H9 (cell line): ENCODE measurements at regions not wholly inside any gene's neighbourhood (a gene's known extent, or its start where the extent isn't known, plus 50 kb on each side); places are given as distances from the start of the nearest gene placed in this dataset.

Experiments used
- DNase-seq: peaks from one replicate; pipeline ENCODE4 v3.0.0-alpha.2; 2017
- H2AFZ ChIP-seq: one replicate; pipeline ENCODE4 v1.6.1; 2013; ENCODE audit warnings: mild to moderate bottlenecking, low read length, control low read depth, moderate library complexity
- H2AK5ac ChIP-seq: 2 replicates; pipeline ENCODE4 v1.6.1; 2013; ENCODE audit warnings: low read length, control low read depth, mixed read lengths; ENCODE audit not compliant: insufficient read length
- H2BK120ac ChIP-seq: one replicate; pipeline ENCODE4 v1.6.1; 2013; ENCODE audit warnings: low read depth, mild to moderate bottlenecking, low read length, control low read depth, inconsistent platforms; ENCODE audit not compliant: poor library complexity, severe bottlenecking
- H2BK12ac ChIP-seq: 2 replicates; pipeline ENCODE4 v1.6.1; 2013; ENCODE audit warnings: low read length, control low read depth, mixed read lengths, low read depth; ENCODE audit not compliant: insufficient read length
- H2BK15ac ChIP-seq: 2 replicates; pipeline ENCODE4 v1.6.1; 2013; ENCODE audit warnings: low read depth, low read length, control low read depth
- H2BK20ac ChIP-seq: one replicate; pipeline ENCODE4 v1.6.1; 2013; ENCODE audit warnings: low read depth, mild to moderate bottlenecking, low read length, control low read depth, inconsistent platforms; ENCODE audit not compliant: poor library complexity, severe bottlenecking
- H2BK5ac ChIP-seq: 2 replicates; pipeline ENCODE4 v1.6.1; 2013; ENCODE audit warnings: low read length, control low read depth, mixed read lengths; ENCODE audit not compliant: insufficient read length
- H3K14ac ChIP-seq: 2 replicates; pipeline ENCODE4 v1.6.1; 2013; ENCODE audit warnings: low read length, control low read depth; ENCODE audit not compliant: insufficient read depth
- H3K18ac ChIP-seq: 2 replicates; pipeline ENCODE4 v1.6.1; 2013; ENCODE audit warnings: low read depth, mild to moderate bottlenecking, mixed read lengths, low read length, control low read depth; ENCODE audit not compliant: insufficient read length
- H3K23ac ChIP-seq: 2 replicates; pipeline ENCODE4 v1.6.1; 2013; ENCODE audit warnings: low read length, control low read depth, mixed read lengths, low read depth; ENCODE audit not compliant: insufficient read length
- H3K23me2 ChIP-seq: 2 replicates; pipeline ENCODE4 v1.6.1; 2013; ENCODE audit warnings: low read depth, mild to moderate bottlenecking, mixed read lengths, low read length, control low read depth; ENCODE audit not compliant: insufficient read length, poor library complexity, severe bottlenecking
- H3K27ac ChIP-seq: 2 replicates; pipeline ENCODE4 v1.5.1; 2013; ENCODE audit warnings: low read length, control low read depth, mixed read lengths, low read depth; ENCODE audit not compliant: insufficient read length
- H3K27me3 ChIP-seq: 2 replicates; pipeline ENCODE4 v1.6.1; 2013; ENCODE audit warnings: low read length, control low read depth, inconsistent platforms; ENCODE audit not compliant: insufficient read depth
- H3K4ac ChIP-seq: 2 replicates; pipeline ENCODE4 v1.6.1; 2013; ENCODE audit warnings: low read depth, mild to moderate bottlenecking, control low read depth, inconsistent platforms, low read length, moderate library complexity
- H3K4me1 ChIP-seq: 2 replicates; pipeline ENCODE4 v1.6.1; 2013; ENCODE audit warnings: low read length, control low read depth, inconsistent platforms; ENCODE audit not compliant: insufficient read depth
- H3K4me2 ChIP-seq: 2 replicates; pipeline ENCODE4 v1.6.1; 2013; ENCODE audit warnings: low read length, control low read depth, mixed read lengths; ENCODE audit not compliant: insufficient read length, insufficient read depth
- H3K56ac ChIP-seq: 2 replicates; pipeline ENCODE4 v1.6.1; 2013; ENCODE audit warnings: low read depth, mild to moderate bottlenecking, mixed read lengths, low read length, control low read depth; ENCODE audit not compliant: insufficient read length
- H3K79me1 ChIP-seq: 2 replicates; pipeline ENCODE4 v1.6.1; 2013; ENCODE audit warnings: low read depth, mild to moderate bottlenecking, moderate library complexity, low read length, control low read depth, inconsistent platforms; ENCODE audit not compliant: insufficient read depth, poor library complexity, severe bottlenecking
- H3K79me2 ChIP-seq: 2 replicates; pipeline ENCODE4 v1.6.1; 2013; ENCODE audit warnings: low read length, control low read depth, inconsistent platforms; ENCODE audit not compliant: insufficient read depth
- H3K9ac ChIP-seq: 2 replicates; pipeline ENCODE4 v1.6.1; 2013; ENCODE audit warnings: low read length, control low read depth, mixed read lengths; ENCODE audit not compliant: insufficient read length; ENCODE audit errors: extremely low read depth
- H3K9me3 ChIP-seq: one replicate; pipeline ENCODE4 v1.6.1; 2013; ENCODE audit warnings: low read depth, low read length, inconsistent platforms; ENCODE audit not compliant: control insufficient read depth
- H3T11ph ChIP-seq: one replicate; pipeline ENCODE4 v1.6.1; 2013; ENCODE audit warnings: mild to moderate bottlenecking, low read length, control low read depth, inconsistent platforms
- H4K20me1 ChIP-seq: one replicate; pipeline ENCODE4 v1.6.1; 2013; ENCODE audit not compliant: control insufficient read depth, insufficient read length, insufficient read depth
- H4K5ac ChIP-seq: 2 replicates; pipeline ENCODE4 v1.6.1; 2013; ENCODE audit warnings: low read depth, mild to moderate bottlenecking, mixed read lengths, low read length, control low read depth; ENCODE audit not compliant: insufficient read length
- H4K8ac ChIP-seq: replicated peaks from 2 replicates; pipeline ENCODE4 v1.6.1; 2013; ENCODE audit warnings: low read length, control low read depth, mixed read lengths, low read depth; ENCODE audit not compliant: insufficient read length
- H4K91ac ChIP-seq: 2 replicates; pipeline ENCODE4 v1.6.1; 2013; ENCODE audit warnings: low read depth, mild to moderate bottlenecking, moderate library complexity, mixed read lengths, low read length, control low read depth; ENCODE audit not compliant: insufficient read length
- H3K27ac Mint-ChIP-seq, 3 experiments: 2 replicates in 2 of 3; 3 replicates in 1 of 3; pipeline ENCODE4 v1.8.0; 2020 to 2021; ENCODE audit warnings: mixed read lengths in 3 of 3, mild to moderate bottlenecking in 1 of 3, moderate library complexity in 1 of 3
- H3K27me3 Mint-ChIP-seq: 2 replicates; pipeline ENCODE4 v1.8.0; 2021; ENCODE audit warnings: low read depth, mild to moderate bottlenecking, moderate library complexity, mixed read lengths
- H3K36me3 Mint-ChIP-seq, 3 experiments: 2 replicates in 2 of 3; 3 replicates in 1 of 3; pipeline ENCODE4 v1.8.0; 2020 to 2021; ENCODE audit warnings: low read depth in 3 of 3, mixed read lengths in 3 of 3; ENCODE audit not compliant: insufficient read depth in 1 of 3
- H3K4me1 Mint-ChIP-seq, 2 experiments: 2 replicates each; pipeline ENCODE4 v1.8.0; 2020; ENCODE audit warnings: mixed read lengths in 2 of 2
- H3K4me3 Mint-ChIP-seq, 2 experiments: 2 replicates in 1 of 2; 3 replicates in 1 of 2; pipeline ENCODE4 v1.8.0; 2020 to 2021; ENCODE audit warnings: mild to moderate bottlenecking in 2 of 2, mixed read lengths in 2 of 2, moderate library complexity in 1 of 2
- H3K9me3 Mint-ChIP-seq, 2 experiments: 2 replicates in 1 of 2; 3 replicates in 1 of 2; pipeline ENCODE4 v1.8.0; 2020; ENCODE audit warnings: mild to moderate bottlenecking in 2 of 2, mixed read lengths in 2 of 2, moderate library complexity in 1 of 2
- CTCF ChIP-seq: fragments of 200-600 bp; sonication (generic); conservative IDR thresholded peaks from 3 replicates; pipeline ENCODE4 v1.8.0; 2021; ENCODE audit warnings: antibody characterized with exemption, mild to moderate bottlenecking
- WGBS: extraction: QIAGEN DNeasy Blood & Tissue Kit; methylation state at CpG from one replicate; pipeline ENCODE4 v1.1.7; 2013; ENCODE audit warnings: missing lambda C conversion rate, low lambda C conversion rate, mixed read lengths; ENCODE audit not compliant: insufficient read length; ENCODE audit errors: extremely low coverage; 5-methylcytosine and 5-hydroxymethylcytosine counted together

- no peaks in the 10 kb centered on the region for H3K79me2 ChIP-seq
- H4K91ac ChIP-seq = no peak overlapping the region
- H3T11ph ChIP-seq = no peak overlapping the region
- no peak overlapping the region for H2BK120ac ChIP-seq
- no peaks in the 10 kb centered on the region for H3K9me3 ChIP-seq
- H3K18ac ChIP-seq = no peak overlapping the region
- H3K27ac ChIP-seq = no peak overlapping the region
- H2BK5ac ChIP-seq = no peak overlapping the region
- no peaks in the 10 kb centered on the region for H3K23me2 ChIP-seq
- no peak overlapping the region for H2BK12ac ChIP-seq
- Mint-ChIP-seq H3K9me3 (no peaks in the 10 kb centered on the region; a peak in 1 of 5 replicates), H3K4me1 (no peaks in the 10 kb centered on the region), H3K27me3 (no peaks in the 10 kb centered on the region), H3K4me3 (no peak overlapping the region), H3K27ac (no peak overlapping the region), H3K36me3 (no peaks in the 10 kb centered on the region)
- no peak for DNase-seq
- no peak for TF ChIP-seq CTCF
- no peaks in the 10 kb centered on the region for H3K79me1 ChIP-seq
- no peak overlapping the region for H3K23ac ChIP-seq
- H3K9ac ChIP-seq = no peak overlapping the region
- H3K4me1 ChIP-seq = no peaks in the 10 kb centered on the region
- no peak overlapping the region for H3K4me2 ChIP-seq
- H3K27me3 ChIP-seq = no peaks in the 10 kb centered on the region
- H3K14ac ChIP-seq = no peak overlapping the region
- H2AK5ac ChIP-seq = no peak overlapping the region
- H3K56ac ChIP-seq = no peak overlapping the region
- H4K8ac ChIP-seq = no peak overlapping the region
- no peak overlapping the region for H2AFZ ChIP-seq
- H2BK20ac ChIP-seq = no peak overlapping the region
- no CpG with 5 or more reads among the region's 3 CpGs for WGBS
- H4K5ac ChIP-seq = no peak overlapping the region
- no peaks in the 10 kb centered on the region for H4K20me1 ChIP-seq
- no peak overlapping the region for H2BK15ac ChIP-seq
- no peak overlapping the region for H3K4ac ChIP-seq
These were observed 263.7 kb downstream of the CEMIP2 start for GRCh38 chr9:71504636-71505035.
